K562 (cell line): ENCODE measurements at regions not wholly inside any gene's neighbourhood (a gene's known extent, or its start where the extent isn't known, plus 50 kb on each side); places are given as distances from the start of the nearest gene placed in this dataset.

Experiments used
- ATAC-seq: fragments of 200-7000 bp; cut with Tn5 transposase; 3 replicates; pipeline ENCODE4 v1.9.1; 2020; ENCODE audit warnings: moderate library complexity
- BruUV-seq: library from RNA; stranded (reverse); fragments of 400-500 nt; replicated peaks from 2 replicates; lab custom pipeline; 2021; lab: Mats Ljungman, UMichigan
- CTCF ChIA-PET: fragments of 300-600 bp; formaldehyde crosslinking; extraction: SDS; loops from one replicate; lab custom pipeline; 2021; ENCODE audit warnings: low intra/inter-chr PET ratio; lab: Yijun Ruan, JAX
- POLR2A ChIA-PET: fragments of 300-600, 350-650 bp; sonication (Branson Sonifier 250); formaldehyde crosslinking; extraction: SDS; loops from one replicate; lab custom pipeline; 2021; ENCODE audit warnings: antibody characterized with exemption, inconsistent platforms; lab: Yijun Ruan, JAX
- DNase-seq, 4 experiments: peaks; one replicate each; pipeline versions ENCODE4 v3.0.0 to v3.0.0-alpha.2; 2011 to 2018; ENCODE audit warnings: low spot score in 3 of 4, mixed read lengths in 3 of 4; ENCODE audit errors: extremely low read depth in 1 of 4
- FAIRE-seq: peaks from 2 replicates; lab custom pipeline; 2011; peaks lifted over from hg19 to GRCh38; lab: Jason Lieb, UNC
- H2AFZ ChIP-seq: 2 replicates; pipeline ENCODE4 v1.6.0; 2011; ENCODE audit warnings: low read depth, low read length, control low read depth, inconsistent platforms
- H3K27ac ChIP-seq: fragments of 200-600 bp; 3 replicates; pipeline ENCODE4 v1.8.0; 2011; ENCODE audit warnings: low read depth, mild to moderate bottlenecking, control low read depth, inconsistent platforms, low read length, moderate library complexity, mixed read lengths; ENCODE audit errors: extremely low read depth
- H3K27me3 ChIP-seq, 2 experiments: fragments of 300-600 bp in 1 of 2; 2 replicates in 1 of 2; 3 replicates in 1 of 2; pipeline versions ENCODE4 v1.6.0 to v1.8.0; 2011; ENCODE audit warnings: inconsistent platforms in 2 of 2, low read length in 2 of 2, mild to moderate bottlenecking in 1 of 2, mixed read lengths in 1 of 2, moderate library complexity in 1 of 2; ENCODE audit not compliant: control insufficient read depth in 2 of 2, insufficient read depth in 2 of 2
- H3K36me3 ChIP-seq: fragments of 300-600 bp; 3 replicates; pipeline ENCODE4 v1.8.0; 2011; ENCODE audit warnings: mild to moderate bottlenecking, low read length, inconsistent platforms; ENCODE audit not compliant: control insufficient read depth, insufficient read depth
- H3K4me1 ChIP-seq, 2 experiments: fragments of 200-600 bp in 1 of 2; replicated peaks in 1 of 2; 2 replicates in 1 of 2; 3 replicates in 1 of 2; pipeline versions ENCODE4 v1.5.1 to v1.8.0; 2011; ENCODE audit warnings: inconsistent platforms in 2 of 2, low read length in 2 of 2, mild to moderate bottlenecking in 1 of 2, mixed read lengths in 1 of 2, moderate library complexity in 1 of 2; ENCODE audit not compliant: control insufficient read depth in 2 of 2, insufficient read depth in 2 of 2
- H3K4me2 ChIP-seq: 2 replicates; pipeline ENCODE4 v1.6.1; 2011; ENCODE audit warnings: low read length, control low read depth, inconsistent platforms, mixed read lengths; ENCODE audit not compliant: insufficient read depth
- H3K4me3 ChIP-seq: fragments of 200-600 bp; sonication (generic), shearing (Covaris generic); 2 replicates; pipeline ENCODE4 v1.5.1; 2016; ENCODE audit warnings: control low read depth, inconsistent platforms
- H3K79me2 ChIP-seq: fragments of 200-600 bp; 3 replicates; pipeline ENCODE4 v1.8.0; 2011; ENCODE audit warnings: low read length, inconsistent platforms; ENCODE audit not compliant: control insufficient read depth, insufficient read depth
- H3K9ac ChIP-seq, 2 experiments: 2 replicates each; pipeline versions ENCODE4 v1.6.0 to v1.6.1; 2011; ENCODE audit warnings: low read depth in 2 of 2, low read length in 2 of 2, control low read depth in 1 of 2, inconsistent platforms in 1 of 2, mild to moderate bottlenecking in 1 of 2, mixed read lengths in 1 of 2; ENCODE audit not compliant: insufficient read depth in 1 of 2
- H3K9me1 ChIP-seq: one replicate; pipeline ENCODE4 v1.6.0; 2011; ENCODE audit warnings: inconsistent platforms, mild to moderate bottlenecking, low read length, moderate library complexity; ENCODE audit not compliant: control insufficient read depth, insufficient read depth
- H3K9me3 ChIP-seq: replicated peaks from 2 replicates; pipeline ENCODE4 v1.5.1; 2011; ENCODE audit warnings: low read depth, low read length, inconsistent platforms; ENCODE audit not compliant: control insufficient read depth, insufficient read depth
- H4K20me1 ChIP-seq: replicated peaks from 2 replicates; pipeline ENCODE4 v1.6.1; 2011; ENCODE audit warnings: low read length, inconsistent platforms, mixed read lengths; ENCODE audit not compliant: control insufficient read depth, insufficient read depth
- BRD4 ChIP-seq: fragments of 200-600 bp; sonication (generic); IDR thresholded peaks from 2 replicates; pipeline ENCODE4 v1.6.1; 2017; ENCODE audit warnings: inconsistent platforms
- GABPB1 ChIP-seq: sonication (generic); formaldehyde crosslinking; IDR thresholded peaks from 2 replicates; pipeline ENCODE4 v1.8.0; 2022; ENCODE audit warnings: mild to moderate bottlenecking, missing genetic modification reagents
- TOE1 ChIP-seq, 2 experiments: fragments of 450-650 bp in 1 of 2; sonication (generic) in 1 of 2; formaldehyde crosslinking in 1 of 2; IDR thresholded peaks; 2 replicates each; pipeline versions ENCODE4 v1.7.1 to v1.8.0; 2016 to 2022; ENCODE audit warnings: borderline replicate concordance in 2 of 2, mild to moderate bottlenecking in 2 of 2, antibody characterized with exemption in 1 of 2, inconsistent platforms in 1 of 2, low read depth in 1 of 2, missing genetic modification reagents in 1 of 2, moderate library complexity in 1 of 2
- ZKSCAN3 ChIP-seq: fragments of 250-450 bp; sonication (Bioruptor Pico); IDR thresholded peaks from 2 replicates; pipeline ENCODE4 v1.4.0; 2020
- ZNF324 ChIP-seq: fragments of 250-450 bp; sonication (Bioruptor Pico); IDR thresholded peaks from 2 replicates; pipeline ENCODE4 v1.4.0; 2020; ENCODE audit warnings: mild to moderate bottlenecking
- ZNF507 ChIP-seq: conservative IDR thresholded peaks from 2 replicates; pipeline ENCODE4 v1.6.1; 2017; ENCODE audit warnings: missing genetic modification characterization, missing compliant biosample characterization
- ZNF707 ChIP-seq: fragments of 250-450 bp; sonication (Bioruptor Pico); conservative IDR thresholded peaks from 2 replicates; pipeline ENCODE4 v1.8.0; 2022; ENCODE audit warnings: inconsistent platforms, mild to moderate bottlenecking, moderate library complexity
- WGBS: fragments of 100-300 bp; shearing (Covaris generic); methylation state at CpG from one replicate; pipeline ENCODE4 v1.1.6; 2016; ENCODE audit warnings: low coverage, mixed read lengths; ENCODE audit not compliant: insufficient coverage; ENCODE audit errors: missing lambda C conversion rate; 5-methylcytosine and 5-hydroxymethylcytosine counted together
- in situ Hi-C: fragments of 300-500 bp; cut with MboI; formaldehyde crosslinking; loops from 4 replicates; pipeline ENCODE4 v1.15.0; 2018; ENCODE audit warnings: inconsistent platforms, mixed read lengths
- intact Hi-C: fragments of 100-400 bp; cut with micrococcal nuclease; formaldehyde crosslinking; loops from 2 replicates; pipeline ENCODE4 v1.14.2; 2022
- TF ChIP-seq, protein P1 (sequence below): sonication (generic); formaldehyde crosslinking; IDR thresholded peaks from 2 replicates; pipeline ENCODE4 v1.8.1; 2023; ENCODE audit warnings: missing genetic modification reagents, mild to moderate bottlenecking, borderline replicate concordance
- TF ChIP-seq, protein P2 (sequence below): fragments of 450-650 bp; formaldehyde crosslinking; IDR thresholded peaks from 2 replicates; pipeline ENCODE4 v1.4.0; 2020; ENCODE audit warnings: mild to moderate bottlenecking, moderate library complexity
- TF ChIP-seq, protein P3 (sequence below): fragments of 250-450 bp; sonication (Bioruptor Pico); IDR thresholded peaks from 2 replicates; pipeline ENCODE4 v1.8.0; 2022; ENCODE audit warnings: moderate library complexity, mild to moderate bottlenecking, inconsistent platforms
- TF ChIP-seq, protein P4 (sequence below), 2 experiments: IDR thresholded peaks in 1 of 2; conservative IDR thresholded peaks in 1 of 2; 2 replicates each; pipeline ENCODE4 v1.6.1; 2016; ENCODE audit warnings: low read depth in 2 of 2, mild to moderate bottlenecking in 1 of 2, missing compliant biosample characterization in 1 of 2, missing genetic modification characterization in 1 of 2, moderate library complexity in 1 of 2

DNA sequence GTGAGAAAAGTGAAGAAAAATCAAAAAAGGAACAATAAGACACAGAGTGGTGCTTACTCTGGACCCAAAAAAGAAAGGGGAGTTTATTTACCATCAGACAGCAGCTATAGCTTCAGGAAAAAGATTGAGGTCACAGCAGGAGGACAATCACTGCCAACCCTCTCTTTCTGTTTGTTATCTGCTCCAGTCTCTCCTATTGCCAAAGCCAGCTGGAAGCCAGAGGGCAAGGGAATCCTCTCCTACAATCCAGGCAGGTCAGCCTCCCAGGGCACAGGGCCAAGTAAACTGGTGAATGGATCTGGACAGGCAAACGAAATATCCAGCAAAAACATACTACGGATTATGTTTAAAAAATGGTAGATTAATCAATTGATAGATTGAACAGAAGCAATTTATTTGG lies 306.9 kb upstream of the SLIT2 start:
- H3K9me1 ChIP-seq = no peaks in the 10 kb centered on the region
- BruUV-seq = no TSS peak
- intact Hi-C loops (no loop called here), in situ Hi-C loops (no loop called here)
- POLR2A ChIA-PET = no interaction called here
- no peak overlapping the region for H3K9ac ChIP-seq
- FAIRE-seq (no peak), DNase-seq (no peak), ATAC-seq (no peak)
- 0% methylated on average over 2 of the region's 2 CpGs for WGBS
- no peak overlapping the region for H3K4me2 ChIP-seq
- H3K27ac ChIP-seq = no peak overlapping the region
- H3K79me2 ChIP-seq = no peaks in the 10 kb centered on the region
- no peak for TF ChIP-seq TOE1 (IDR thresholded peaks at IDR 0.05; ENCODE audit: borderline replicate concordance)
- no peak for TF ChIP-seq TOE1 (CRISPR knock-in tag; IDR thresholded peaks at IDR 0.05; ENCODE audit: borderline replicate concordance, low read depth)
- TF ChIP-seq, protein P1, sequence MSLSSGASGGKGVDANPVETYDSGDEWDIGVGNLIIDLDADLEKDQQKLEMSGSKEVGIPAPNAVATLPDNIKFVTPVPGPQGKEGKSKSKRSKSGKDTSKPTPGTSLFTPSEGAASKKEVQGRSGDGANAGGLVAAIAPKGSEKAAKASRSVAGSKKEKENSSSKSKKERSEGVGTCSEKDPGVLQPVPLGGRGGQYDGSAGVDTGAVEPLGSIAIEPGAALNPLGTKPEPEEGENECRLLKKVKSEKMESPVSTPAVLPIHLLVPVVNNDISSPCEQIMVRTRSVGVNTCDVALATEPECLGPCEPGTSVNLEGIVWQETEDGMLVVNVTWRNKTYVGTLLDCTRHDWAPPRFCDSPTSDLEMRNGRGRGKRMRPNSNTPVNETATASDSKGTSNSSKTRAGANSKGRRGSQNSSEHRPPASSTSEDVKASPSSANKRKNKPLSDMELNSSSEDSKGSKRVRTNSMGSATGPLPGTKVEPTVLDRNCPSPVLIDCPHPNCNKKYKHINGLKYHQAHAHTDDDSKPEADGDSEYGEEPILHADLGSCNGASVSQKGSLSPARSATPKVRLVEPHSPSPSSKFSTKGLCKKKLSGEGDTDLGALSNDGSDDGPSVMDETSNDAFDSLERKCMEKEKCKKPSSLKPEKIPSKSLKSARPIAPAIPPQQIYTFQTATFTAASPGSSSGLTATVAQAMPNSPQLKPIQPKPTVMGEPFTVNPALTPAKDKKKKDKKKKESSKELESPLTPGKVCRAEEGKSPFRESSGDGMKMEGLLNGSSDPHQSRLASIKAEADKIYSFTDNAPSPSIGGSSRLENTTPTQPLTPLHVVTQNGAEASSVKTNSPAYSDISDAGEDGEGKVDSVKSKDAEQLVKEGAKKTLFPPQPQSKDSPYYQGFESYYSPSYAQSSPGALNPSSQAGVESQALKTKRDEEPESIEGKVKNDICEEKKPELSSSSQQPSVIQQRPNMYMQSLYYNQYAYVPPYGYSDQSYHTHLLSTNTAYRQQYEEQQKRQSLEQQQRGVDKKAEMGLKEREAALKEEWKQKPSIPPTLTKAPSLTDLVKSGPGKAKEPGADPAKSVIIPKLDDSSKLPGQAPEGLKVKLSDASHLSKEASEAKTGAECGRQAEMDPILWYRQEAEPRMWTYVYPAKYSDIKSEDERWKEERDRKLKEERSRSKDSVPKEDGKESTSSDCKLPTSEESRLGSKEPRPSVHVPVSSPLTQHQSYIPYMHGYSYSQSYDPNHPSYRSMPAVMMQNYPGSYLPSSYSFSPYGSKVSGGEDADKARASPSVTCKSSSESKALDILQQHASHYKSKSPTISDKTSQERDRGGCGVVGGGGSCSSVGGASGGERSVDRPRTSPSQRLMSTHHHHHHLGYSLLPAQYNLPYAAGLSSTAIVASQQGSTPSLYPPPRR = no peak
- no peak for TF ChIP-seq BRD4
- TF ChIP-seq, protein P2, sequence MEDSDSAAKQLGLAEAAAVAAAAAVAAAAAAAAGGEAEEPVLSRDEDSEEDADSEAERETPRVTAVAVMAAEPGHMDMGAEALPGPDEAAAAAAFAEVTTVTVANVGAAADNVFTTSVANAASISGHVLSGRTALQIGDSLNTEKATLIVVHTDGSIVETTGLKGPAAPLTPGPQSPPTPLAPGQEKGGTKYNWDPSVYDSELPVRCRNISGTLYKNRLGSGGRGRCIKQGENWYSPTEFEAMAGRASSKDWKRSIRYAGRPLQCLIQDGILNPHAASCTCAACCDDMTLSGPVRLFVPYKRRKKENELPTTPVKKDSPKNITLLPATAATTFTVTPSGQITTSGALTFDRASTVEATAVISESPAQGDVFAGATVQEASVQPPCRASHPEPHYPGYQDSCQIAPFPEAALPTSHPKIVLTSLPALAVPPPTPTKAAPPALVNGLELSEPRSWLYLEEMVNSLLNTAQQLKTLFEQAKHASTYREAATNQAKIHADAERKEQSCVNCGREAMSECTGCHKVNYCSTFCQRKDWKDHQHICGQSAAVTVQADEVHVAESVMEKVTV (CRISPR knock-in tag) = no peak
- no peak for TF ChIP-seq ZKSCAN3 (CRISPR knock-in tag)
- TF ChIP-seq, protein P3, sequence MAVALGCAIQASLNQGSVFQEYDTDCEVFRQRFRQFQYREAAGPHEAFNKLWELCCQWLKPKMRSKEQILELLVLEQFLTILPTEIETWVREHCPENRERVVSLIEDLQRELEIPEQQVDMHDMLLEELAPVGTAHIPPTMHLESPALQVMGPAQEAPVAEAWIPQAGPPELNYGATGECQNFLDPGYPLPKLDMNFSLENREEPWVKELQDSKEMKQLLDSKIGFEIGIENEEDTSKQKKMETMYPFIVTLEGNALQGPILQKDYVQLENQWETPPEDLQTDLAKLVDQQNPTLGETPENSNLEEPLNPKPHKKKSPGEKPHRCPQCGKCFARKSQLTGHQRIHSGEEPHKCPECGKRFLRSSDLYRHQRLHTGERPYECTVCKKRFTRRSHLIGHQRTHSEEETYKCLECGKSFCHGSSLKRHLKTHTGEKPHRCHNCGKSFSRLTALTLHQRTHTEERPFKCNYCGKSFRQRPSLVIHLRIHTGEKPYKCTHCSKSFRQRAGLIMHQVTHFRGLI (CRISPR knock-in tag) = no peak
- TF ChIP-seq, protein P4, sequence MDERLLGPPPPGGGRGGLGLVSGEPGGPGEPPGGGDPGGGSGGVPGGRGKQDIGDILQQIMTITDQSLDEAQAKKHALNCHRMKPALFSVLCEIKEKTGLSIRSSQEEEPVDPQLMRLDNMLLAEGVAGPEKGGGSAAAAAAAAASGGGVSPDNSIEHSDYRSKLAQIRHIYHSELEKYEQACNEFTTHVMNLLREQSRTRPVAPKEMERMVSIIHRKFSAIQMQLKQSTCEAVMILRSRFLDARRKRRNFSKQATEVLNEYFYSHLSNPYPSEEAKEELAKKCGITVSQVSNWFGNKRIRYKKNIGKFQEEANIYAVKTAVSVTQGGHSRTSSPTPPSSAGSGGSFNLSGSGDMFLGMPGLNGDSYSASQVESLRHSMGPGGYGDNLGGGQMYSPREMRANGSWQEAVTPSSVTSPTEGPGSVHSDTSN (CRISPR knock-in tag; IDR thresholded peaks at IDR 0.05; ENCODE audit: low read depth) = no peak
- TF ChIP-seq, protein P4 (tag; conservative IDR thresholded peaks at IDR 0.05; ENCODE audit: low read depth) = no peak
- TF ChIP-seq ZNF507 = no peak
- no peak for TF ChIP-seq ZNF324
- no peak for TF ChIP-seq ZNF707 (CRISPR knock-in tag)
- no peak for TF ChIP-seq GABPB1 (CRISPR knock-in tag)
- no peaks in the 10 kb centered on the region for H3K36me3 ChIP-seq
- H3K9me3 ChIP-seq = no peaks in the 10 kb centered on the region; the same call in 1 of the 2 replicates
- H3K27me3 ChIP-seq = no peaks in the 10 kb centered on the region
- CTCF ChIA-PET = no interaction called here
- no peaks in the 10 kb centered on the region for H4K20me1 ChIP-seq
- H3K4me1 ChIP-seq = no peaks in the 10 kb centered on the region
- no peak overlapping the region for H2AFZ ChIP-seq
- H3K4me3 ChIP-seq = no peak overlapping the region
